GM18858 (cell line): ENCODE measurements at regions not wholly inside any gene's neighbourhood (a gene's known extent, or its start where the extent isn't known, plus 50 kb on each side); places are given as distances from the start of the nearest gene placed in this dataset.
"Not testable (repeated sequence)": the region's sequence is repeated elsewhere in the genome, so short reads cannot be mapped to it uniquely, and the experiment has no call there.

ENCODE experiments used
- ATAC-seq: cut with Tn5 transposase; IDR thresholded peaks from one replicate; pipeline ENCODE4 v1.9.1; 2021; ENCODE audit not compliant: unreplicated experiment

GRCh38 chr3:67064105-67064504 lies 66.0 kb downstream of the KBTBD8 start:
- no peak for ATAC-seq

DNA sequence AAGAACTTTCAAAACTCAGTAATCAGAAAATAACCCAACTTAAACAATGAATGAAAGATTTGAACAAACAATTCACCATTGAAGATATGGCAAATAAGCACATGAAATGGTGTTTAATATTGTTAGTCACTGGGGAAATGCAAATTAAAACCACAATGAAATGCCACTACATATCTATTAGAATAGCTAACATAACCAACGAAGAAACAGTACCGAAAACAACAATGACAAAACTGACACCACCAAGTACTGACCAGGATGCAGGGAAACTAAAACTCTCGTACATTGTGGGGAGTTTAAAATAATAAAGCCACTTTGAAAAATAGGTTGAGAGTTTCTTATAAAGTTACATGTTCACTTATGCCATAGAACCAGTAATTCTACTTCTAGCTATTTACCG lies 69.1 kb downstream of the KBTBD8 start:
- ATAC-seq = peak; percentile 96

DNA sequence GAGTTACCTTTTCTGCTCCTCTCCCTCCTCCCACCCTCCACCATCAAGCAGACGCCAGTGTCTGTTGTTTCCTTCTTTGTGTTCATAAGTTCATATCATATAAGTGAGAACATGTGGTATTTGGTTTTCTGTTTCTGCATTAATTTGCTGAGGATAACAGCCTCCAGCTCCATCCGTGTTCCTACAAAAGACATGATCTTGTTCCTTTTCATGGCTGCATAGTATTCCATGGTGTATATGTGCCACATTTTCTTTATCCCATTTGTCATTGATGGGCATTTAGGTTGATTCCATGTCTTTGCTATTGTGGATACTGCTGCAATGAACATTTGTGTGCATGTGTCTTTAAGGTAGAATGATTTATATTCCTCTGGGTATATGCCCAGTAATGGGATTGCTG lies 74.5 kb downstream of the KBTBD8 start:
- not testable (repeated sequence) for ATAC-seq

DNA sequence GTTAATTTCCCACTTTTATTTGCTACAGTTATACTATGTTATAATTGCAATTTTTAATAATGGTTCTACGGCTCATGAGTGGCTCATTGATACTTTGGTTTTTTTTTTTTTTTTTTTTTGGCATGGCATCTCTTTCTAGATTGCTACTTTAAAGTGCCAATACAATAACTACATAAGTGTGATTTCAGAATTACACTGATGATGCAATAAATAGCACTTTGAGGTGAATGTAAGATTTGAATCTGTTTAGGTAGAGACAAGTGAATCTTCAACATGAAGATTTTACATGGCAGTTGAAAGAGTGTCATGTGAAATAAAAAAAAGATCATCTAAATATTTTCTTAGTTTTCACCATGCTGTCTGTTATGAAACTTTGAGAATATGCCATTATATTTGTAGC lies 75.7 kb downstream of the KBTBD8 start:
- no peak for ATAC-seq

GRCh38 chr3:67075295-67075694 lies 77.2 kb downstream of the KBTBD8 start:
- ATAC-seq = no peak

DNA sequence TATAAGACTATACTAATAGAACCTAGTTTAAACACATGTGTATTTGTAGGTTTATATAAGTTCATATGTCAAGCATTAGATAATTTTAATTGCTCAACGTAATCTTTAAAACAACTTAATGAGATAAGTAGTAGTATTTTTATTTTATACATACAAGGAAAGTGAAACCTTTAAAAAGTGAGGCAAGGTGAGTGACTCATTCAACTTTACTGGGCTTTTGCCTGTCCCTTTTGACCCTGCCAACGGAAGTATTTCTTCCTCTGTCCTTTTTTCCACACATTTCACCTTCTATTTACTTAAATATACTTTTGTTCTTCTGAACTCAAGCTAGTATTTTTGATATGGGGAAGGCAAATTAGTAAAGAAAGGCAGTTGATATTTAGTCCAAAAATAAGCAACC lies 78.5 kb downstream of the KBTBD8 start:
- ATAC-seq = no peak

DNA sequence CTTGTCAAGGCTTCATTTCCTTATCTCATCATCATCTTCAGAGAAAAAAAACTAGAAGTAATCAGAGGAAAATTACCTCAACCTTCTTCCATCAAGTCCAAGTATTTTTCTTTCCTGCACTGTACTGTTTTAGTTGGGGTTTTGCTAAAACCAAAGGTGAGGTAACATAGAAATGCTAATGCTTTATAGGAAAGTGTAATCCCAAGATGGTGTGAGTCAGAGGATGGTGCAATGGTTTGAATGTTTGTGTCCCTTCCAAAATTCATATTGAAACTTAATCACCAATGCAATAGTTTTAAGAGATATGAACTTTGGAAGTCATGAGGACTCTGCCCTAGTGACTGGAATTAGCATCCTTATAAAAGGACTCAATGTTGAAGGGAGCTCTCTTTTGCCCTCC lies 79.5 kb downstream of the KBTBD8 start:
- no peak for ATAC-seq

- no peak for ATAC-seq
These were observed 84.5 kb downstream of the KBTBD8 start for GRCh38 chr3:67082533-67083024.

GRCh38 chr3:67083277-67083676 lies 85.2 kb downstream of the KBTBD8 start:
- peak; percentile 91 for ATAC-seq

- ATAC-seq = no peak
These were observed 89.7 kb downstream of the KBTBD8 start for GRCh38 chr3:67087788-67088187.

GRCh38 chr3:67090474-67090873 lies 92.4 kb downstream of the KBTBD8 start:
- ATAC-seq = no peak

DNA sequence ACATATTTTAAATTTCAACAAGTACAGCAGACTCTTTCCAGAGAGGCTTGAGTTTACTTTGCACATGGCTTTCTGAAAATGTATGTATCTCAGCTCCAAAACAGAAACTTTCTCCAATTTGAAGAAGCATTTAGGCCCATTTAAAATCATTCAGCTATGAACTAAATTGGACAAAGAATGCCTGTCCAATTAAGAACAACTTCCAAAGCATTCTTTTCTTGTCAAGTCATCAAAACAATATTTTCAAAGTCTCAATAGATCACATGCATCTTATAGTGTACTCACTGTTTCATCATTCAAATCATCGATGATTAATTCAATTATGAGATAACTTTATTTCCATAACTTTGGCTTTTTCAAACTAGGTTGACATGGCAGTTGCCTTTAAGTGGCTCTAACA lies 95.2 kb downstream of the KBTBD8 start:
- ATAC-seq = no peak

DNA sequence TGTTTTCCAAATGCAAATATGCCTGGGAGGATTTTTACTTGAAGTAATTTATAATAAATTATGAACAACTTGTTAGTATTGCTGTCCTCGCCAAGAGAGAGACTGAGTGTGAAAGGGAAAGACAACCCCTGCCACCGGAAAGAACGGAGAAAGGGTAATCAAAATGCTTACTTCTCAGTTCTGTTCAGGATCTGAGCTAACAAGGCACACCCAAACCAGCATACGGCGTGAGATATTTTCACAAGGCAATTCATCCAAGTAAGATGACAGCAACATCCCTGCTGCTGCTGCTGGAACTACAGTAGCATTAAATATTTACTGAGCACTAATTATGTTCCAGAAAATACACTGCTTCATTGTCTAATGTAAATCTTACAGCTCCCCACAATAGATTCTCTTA lies 96.1 kb downstream of the KBTBD8 start:
- no peak for ATAC-seq

DNA sequence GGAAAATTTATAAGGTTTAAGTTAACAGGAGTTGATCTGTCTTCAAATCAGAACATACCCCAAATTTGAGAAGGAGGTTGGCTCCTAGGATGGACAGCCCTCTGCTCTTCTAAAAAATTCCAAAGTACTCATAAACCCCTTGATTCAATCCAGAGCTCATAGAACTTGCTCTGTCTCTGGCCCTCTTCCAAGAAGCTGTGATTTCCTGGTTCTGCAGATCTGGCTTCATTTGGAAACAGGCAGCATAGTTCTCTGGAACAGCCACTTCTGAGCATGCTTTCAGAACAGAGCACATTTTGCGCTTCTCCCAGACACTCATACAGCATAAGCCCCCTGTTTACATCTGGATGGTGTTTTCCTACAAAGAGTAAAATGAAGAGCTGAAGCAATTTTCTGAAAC lies 96.7 kb downstream of the KBTBD8 start:
- ATAC-seq = no peak

DNA sequence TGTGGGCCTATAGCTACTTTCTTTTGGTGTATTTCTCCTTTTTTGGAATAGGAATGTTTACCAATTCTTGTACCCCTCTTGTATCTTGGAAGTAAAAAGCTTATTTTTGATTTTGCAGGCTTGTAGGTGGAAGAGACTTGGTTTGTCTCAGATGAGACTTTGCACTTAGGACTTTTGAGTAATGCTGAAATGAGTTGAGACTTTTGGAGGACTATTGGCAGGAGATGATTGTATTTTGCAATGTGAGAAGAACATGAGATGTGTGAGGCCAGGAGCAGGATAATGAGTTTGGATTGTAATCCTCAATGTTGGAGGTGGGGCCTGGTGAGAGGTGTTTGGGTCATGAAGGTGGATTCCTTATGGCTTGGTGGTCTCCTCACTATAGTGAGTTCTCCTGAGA lies 106.3 kb downstream of the KBTBD8 start:
- ATAC-seq = no peak

- ATAC-seq = no peak
These were observed 108.8 kb downstream of the KBTBD8 start for GRCh38 chr3:67106874-67107273.

GRCh38 chr3:67109651-67110204 lies 111.6 kb downstream of the KBTBD8 start:
- no peak for ATAC-seq

GRCh38 chr3:67113802-67114407 lies 115.8 kb downstream of the KBTBD8 start:
- ATAC-seq = peak; percentile 97

GRCh38 chr3:67118122-67118521 lies 120.0 kb downstream of the KBTBD8 start:
- no peak for ATAC-seq

DNA sequence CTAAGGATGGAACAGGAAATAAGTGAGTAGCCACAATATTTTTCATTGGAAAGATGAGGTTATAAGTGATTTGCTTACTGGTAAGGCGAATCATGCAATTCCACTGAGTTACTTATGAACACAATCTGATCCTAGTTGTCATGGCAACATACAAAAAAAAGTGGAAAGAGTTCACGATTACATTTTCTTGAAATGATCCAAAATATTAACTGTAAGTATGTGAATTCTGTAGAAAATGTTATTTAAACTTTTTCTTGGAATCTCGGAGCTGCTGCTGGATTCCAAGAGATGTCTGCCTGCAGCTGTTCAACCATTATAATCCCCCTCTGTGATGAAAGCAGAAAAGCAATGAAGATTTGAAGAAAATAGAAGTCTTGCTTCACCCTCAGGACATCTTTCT lies 120.5 kb downstream of the KBTBD8 start:
- ATAC-seq = no peak

GRCh38 chr3:67123914-67124313 lies 125.8 kb downstream of the KBTBD8 start:
- no peak for ATAC-seq

GRCh38 chr3:67127254-67127653 lies 129.1 kb downstream of the KBTBD8 start:
- no peak for ATAC-seq

DNA sequence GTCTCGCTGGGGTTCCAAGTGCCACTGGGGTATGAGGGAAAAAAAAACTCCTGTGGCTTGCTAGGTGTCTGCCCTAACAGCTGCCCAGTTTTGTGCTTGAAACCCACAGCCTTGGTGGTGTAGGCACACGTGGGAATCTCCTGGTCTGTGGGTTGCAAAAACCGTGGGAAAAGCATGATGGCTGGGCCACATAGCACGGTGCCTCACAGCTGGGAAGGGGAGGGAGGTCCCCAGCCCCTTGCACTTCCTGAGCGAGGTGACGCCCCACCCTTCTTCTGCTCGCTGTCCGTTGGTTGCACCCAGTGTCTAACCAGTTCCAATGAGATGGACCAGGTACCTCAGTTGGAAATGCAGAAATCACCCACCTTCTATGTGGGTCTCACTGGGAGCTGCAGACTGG lies 144.3 kb downstream of the KBTBD8 start:
- no peak for ATAC-seq
